ENCODE measurements at regions not wholly inside any gene's neighbourhood (a gene's known extent, or its start where the extent isn't known, plus 50 kb on each side); places are given as distances from the start of the nearest gene placed in this dataset.
"Not testable (repeated sequence)": the region's sequence is repeated elsewhere in the genome, so short reads cannot be mapped to it uniquely, and the experiment has no call there.

DNA sequence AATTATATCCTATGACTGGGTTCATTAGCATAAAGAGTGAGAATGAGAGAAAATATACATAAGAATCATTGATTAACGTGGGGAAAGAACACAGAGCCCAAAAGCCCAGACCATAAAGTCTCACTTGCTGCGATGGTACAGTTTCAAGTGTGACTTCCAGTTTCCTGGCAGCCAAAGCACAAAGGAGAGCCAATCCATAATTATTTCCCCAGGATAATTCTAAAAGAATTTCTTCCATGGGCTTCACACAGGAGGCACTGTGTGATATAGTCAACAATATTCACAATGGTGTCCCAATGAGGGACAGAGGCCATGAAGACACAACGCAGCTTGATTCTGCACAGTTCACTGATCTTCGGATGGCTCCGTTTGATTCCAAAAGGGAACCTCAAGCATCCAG, 321.6 kb downstream of the PLPP3 start:
- DNase-seq, result no peak

DNA sequence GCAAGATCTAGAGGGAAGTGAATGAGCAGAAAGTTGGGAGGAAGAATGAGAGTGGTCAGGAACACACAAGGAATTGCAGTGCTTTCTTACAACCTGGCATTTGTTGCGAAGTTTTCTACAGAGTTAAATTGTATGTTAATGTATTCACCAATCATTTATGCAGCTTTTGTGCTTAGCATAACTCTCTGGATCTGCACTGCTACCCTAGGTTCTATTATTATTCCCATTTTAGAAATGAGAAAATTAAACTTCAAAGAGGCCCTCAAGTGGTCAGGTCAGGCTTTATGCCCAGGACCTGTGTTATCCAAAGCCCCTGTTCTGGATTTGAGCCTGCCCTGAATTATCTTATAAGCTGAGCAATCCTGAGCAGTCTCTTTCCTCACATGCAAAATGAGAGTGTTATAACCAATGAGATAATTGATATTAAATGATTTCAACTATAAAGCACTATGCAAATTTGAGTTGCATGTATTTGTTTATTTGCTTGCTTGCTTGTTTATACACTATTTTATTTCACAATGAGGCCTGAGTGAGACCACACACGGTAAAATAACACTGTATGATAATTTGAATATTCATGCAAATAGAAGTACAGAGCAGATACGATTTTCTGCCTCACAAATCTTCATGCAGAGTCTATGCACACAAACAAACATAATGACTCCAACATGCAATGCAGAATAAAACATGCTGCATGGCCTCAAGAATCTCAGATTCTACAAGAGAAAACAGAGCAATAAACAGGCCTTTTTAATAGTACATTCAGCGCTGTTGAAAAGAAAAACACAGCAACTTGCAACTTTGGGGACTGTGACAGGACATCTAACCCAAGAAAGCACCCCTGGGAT, 323.0 kb downstream of the PLPP3 start:
- no peak for DNase-seq

GRCh38 chr1:56255516-56256152, 323.7 kb downstream of the PLPP3 start:
- no peak for DNase-seq

GRCh38 chr1:56254130-56254529, 325.2 kb downstream of the PLPP3 start:
- DNase-seq, result no peak

GRCh38 chr1:56250809-56251208, 328.6 kb downstream of the PLPP3 start:
- no peak for DNase-seq

- no peak for DNase-seq
Observed at GRCh38 chr1:56249234-56249633, 330.1 kb downstream of the PLPP3 start.

DNA sequence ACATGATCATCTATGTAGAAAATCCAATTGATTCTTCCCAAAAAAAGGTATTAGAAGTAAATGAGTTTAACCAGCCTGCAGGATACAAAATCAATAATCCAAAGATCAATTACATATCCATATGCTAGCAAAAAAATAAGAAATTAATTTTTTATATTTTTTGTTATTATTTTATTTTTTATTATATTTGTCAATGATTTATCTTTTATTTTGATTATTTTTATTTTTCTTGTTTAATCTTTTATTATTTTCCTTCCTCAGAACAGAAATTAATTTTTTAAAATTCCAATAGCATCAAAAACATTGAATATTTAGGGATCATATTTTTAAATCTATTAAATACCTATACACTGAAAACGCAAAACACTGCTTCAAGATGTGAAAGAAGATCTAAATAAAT, 331.2 kb downstream of the PLPP3 start:
- DNase-seq, result no peak

- DNase-seq, result not testable (repeated sequence)
Observed at GRCh38 chr1:56246726-56247125, 332.6 kb downstream of the PLPP3 start.

GRCh38 chr1:56240400-56240799, 339.0 kb downstream of the PLPP3 start:
- no peak for DNase-seq

DNA sequence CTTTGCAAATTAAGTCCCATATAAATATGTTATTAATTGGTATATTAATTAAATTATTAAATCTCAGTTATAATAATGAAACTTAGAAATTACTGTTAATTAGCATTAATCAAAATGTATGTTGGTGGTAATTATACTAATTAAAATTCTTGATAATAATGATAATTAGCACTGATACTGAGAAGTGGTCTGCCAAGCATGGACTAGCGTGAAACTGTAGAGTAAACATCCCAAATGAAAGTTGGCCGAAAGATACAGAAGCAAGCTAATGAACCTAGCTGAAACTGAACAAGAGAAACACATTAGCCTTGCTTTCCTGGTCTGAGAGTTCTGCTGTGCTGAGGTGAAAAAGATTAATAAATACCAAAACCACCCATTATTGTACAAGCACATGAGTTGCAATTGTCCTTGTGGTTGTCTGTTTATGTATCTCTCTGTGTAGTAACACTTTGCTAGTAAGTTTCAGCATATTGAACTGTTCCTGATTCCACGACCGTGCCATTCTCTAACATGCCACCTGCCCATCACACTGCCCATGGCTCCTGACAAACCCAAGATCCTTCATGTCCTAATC, 341.8 kb downstream of the PLPP3 start:
- DNase-seq, result no peak

DNA sequence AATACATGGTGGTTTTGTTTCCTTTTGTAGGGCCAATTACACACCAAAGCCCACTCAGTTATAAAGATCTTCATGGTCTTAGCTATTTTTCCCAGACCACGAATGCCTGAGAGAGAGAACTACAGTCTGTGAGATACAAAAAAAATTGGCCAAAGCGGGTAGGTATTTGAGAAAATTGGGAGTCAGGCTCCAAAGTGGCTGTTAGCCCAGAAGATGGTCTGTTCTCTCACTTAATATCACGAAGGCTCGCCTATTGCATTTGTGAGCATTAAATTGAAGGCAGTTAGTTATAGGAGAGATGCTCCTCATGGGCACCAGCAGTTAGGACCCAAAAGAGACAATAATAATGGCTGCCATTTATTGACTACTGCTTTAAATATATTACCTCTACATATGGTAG, 342.7 kb downstream of the PLPP3 start:
- no peak for DNase-seq

DNA sequence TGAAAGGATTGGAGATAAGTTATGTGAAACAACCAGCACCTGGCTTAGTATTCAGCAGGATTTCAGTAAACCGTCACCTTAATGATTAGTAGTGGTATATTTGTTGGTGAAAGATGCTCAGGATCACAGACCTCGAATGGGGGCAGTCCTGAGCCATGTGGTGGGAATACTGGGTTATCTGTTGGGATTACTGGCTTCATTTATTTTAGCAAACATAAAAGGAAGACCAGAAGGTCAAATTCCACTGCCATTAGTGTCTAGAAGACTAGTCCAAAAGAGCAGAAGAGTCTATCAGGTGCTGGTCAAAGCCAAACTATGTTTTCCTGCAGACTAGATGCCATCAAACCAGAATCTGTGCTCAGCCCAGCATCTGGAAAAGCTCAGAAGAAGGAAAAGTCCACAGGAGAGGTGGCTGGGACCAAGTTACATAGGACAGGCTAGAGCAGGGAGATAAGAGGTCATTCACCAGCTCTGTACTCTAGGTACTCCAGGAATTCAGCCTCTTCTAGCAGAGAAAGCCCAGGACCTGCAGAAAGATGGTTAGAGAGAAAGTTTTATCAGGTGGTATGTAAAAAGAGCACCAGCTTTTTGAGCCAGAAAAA, 343.4 kb downstream of the PLPP3 start:
- DNase-seq, result no peak

- DNase-seq, result no peak
Observed at GRCh38 chr1:56229186-56229585, 350.2 kb downstream of the PLPP3 start.

- no peak for DNase-seq
Observed at GRCh38 chr1:56227886-56228285, 351.5 kb downstream of the PLPP3 start.

GRCh38 chr1:56227401-56227800, 352.0 kb downstream of the PLPP3 start:
- no peak for DNase-seq

- no peak for DNase-seq
Observed at GRCh38 chr1:56225964-56226815, 353.2 kb downstream of the PLPP3 start.

GRCh38 chr1:56223968-56224367, 355.4 kb downstream of the PLPP3 start:
- no peak for DNase-seq

- DNase-seq, result no peak
Observed at GRCh38 chr1:56222914-56223540, 356.3 kb downstream of the PLPP3 start.

- DNase-seq, result no peak
Observed at GRCh38 chr1:56220021-56220420, 359.3 kb downstream of the PLPP3 start.

DNA sequence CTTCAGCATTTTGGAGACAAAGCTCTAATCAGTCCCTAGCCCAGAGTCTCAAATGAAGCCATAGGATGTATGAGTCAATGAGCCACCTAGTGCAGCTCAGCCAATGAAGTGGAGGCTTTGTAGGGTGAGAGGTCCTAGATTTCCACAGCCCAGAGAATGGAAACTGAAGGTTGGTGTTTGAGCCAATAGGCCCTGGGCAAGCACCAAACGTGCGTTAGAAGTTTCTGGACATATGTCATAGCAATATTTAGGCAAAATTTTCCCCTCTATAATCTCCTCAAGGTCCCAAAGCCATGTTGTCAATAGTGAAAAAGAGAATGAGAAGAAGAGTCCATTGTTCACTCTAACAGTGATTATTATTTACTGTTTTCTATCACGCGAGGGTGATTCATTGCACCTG, 361.3 kb downstream of the PLPP3 start:
- no peak for DNase-seq

- DNase-seq, result no peak
Observed at GRCh38 chr1:56216218-56216617, 363.1 kb downstream of the PLPP3 start.

- no peak for DNase-seq
Observed at GRCh38 chr1:56215771-56216170, 363.6 kb downstream of the PLPP3 start.
